ENCODE measurements at regions not wholly inside any gene's neighbourhood (a gene's known extent, or its start where the extent isn't known, plus 50 kb on each side); places are given as distances from the start of the nearest gene placed in this dataset.

GRCh38 chr14:85895603-85896002 lies 365.7 kb downstream of the FLRT2 start:
- Histone ChIP-seq H3K36me3 (ENCODE audit: control insufficient read depth in 4 of 4, insufficient read depth in 4 of 4, low read length in 3 of 4) (no peaks in the 10 kb centered on the region), H3K4me1 (ENCODE audit: control extremely low read depth in 1 of 4, control insufficient read depth in 4 of 4, insufficient read depth in 4 of 4, low read length in 3 of 4) (no peaks in the 10 kb centered on the region), H3K27ac (ENCODE audit: insufficient read depth in 1 of 2, low read depth in 1 of 2, low read length in 2 of 2, poor library complexity in 1 of 2, severe bottlenecking in 2 of 2) (no peak overlapping the region), H3K9me3 (ENCODE audit: control extremely low read depth in 1 of 5, control insufficient read depth in 4 of 5, insufficient read depth in 2 of 5, low read depth in 1 of 5, low read length in 4 of 5) (no peaks in the 10 kb centered on the region), H3K27me3 (replicated peaks in 2 of 5; ENCODE audit: control insufficient read depth in 4 of 5, insufficient read depth in 5 of 5, low read length in 4 of 5) (no peaks in the 10 kb centered on the region), H3K4me3 (ENCODE audit: control insufficient read depth in 1 of 7, extremely low read depth in 1 of 7, insufficient read depth in 4 of 7, low read depth in 2 of 7, low read length in 6 of 7) (no peak overlapping the region)
- ChIA-PET POLR2A (no interaction called here), CTCF (no interaction called here)
- no peak for DNase-seq
- WGBS (ENCODE audit: insufficient coverage): 100% methylated on average over 1 of the region's 1 CpG

- H3K4me1 ChIP-seq (ENCODE audit: control extremely low read depth in 1 of 4, control insufficient read depth in 4 of 4, insufficient read depth in 4 of 4, low read length in 3 of 4): no peaks in the 10 kb centered on the region
- no peaks in the 10 kb centered on the region for H3K27me3 ChIP-seq (replicated peaks in 2 of 5; ENCODE audit: control insufficient read depth in 4 of 5, insufficient read depth in 5 of 5, low read length in 4 of 5)
- no peak overlapping the region for H3K27ac ChIP-seq (ENCODE audit: insufficient read depth in 1 of 2, low read depth in 1 of 2, low read length in 2 of 2, poor library complexity in 1 of 2, severe bottlenecking in 2 of 2)
- no peaks in the 10 kb centered on the region for H3K36me3 ChIP-seq (ENCODE audit: control insufficient read depth in 4 of 4, insufficient read depth in 4 of 4, low read length in 3 of 4)
- 100% methylated on average over 1 of the region's 4 CpGs for WGBS (ENCODE audit: insufficient coverage)
- no peak overlapping the region for H3K4me3 ChIP-seq (ENCODE audit: control insufficient read depth in 1 of 7, extremely low read depth in 1 of 7, insufficient read depth in 4 of 7, low read depth in 2 of 7, low read length in 6 of 7)
- ChIA-PET POLR2A (no interaction called here), CTCF (no interaction called here)
- no peaks in the 10 kb centered on the region for H3K9me3 ChIP-seq (ENCODE audit: control extremely low read depth in 1 of 5, control insufficient read depth in 4 of 5, insufficient read depth in 2 of 5, low read depth in 1 of 5, low read length in 4 of 5)
- DNase-seq: no peak
Measured at GRCh38 chr14:85892251-85892650, 362.3 kb downstream of the FLRT2 start.

DNA sequence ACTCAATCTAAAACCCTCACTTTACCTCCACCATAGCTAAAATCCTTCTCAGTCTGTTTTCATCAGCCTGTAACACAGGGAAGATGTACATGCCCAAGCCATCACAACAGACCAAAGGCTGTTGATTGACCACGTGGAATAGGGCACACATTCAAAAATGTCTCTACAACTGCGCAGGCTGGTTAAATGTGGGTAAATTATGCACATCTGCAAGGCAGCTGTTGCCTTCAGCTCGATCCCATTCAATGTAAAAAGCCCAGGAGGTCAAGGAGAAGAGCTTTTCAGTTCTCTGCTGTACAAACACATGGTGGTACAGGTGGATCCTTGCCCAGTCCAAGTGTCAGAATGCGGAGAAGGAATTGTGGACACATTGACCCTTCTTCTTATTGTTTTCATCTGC lies 354.0 kb downstream of the FLRT2 start:
- ChIA-PET CTCF (no interaction called here), POLR2A (no interaction called here)
- 94% methylated on average over 4 of the region's 4 CpGs for WGBS (ENCODE audit: insufficient coverage)

GRCh38 chr14:85883101-85883500 lies 353.2 kb downstream of the FLRT2 start:
- Histone ChIP-seq H3K4me1 (ENCODE audit: control extremely low read depth in 1 of 4, control insufficient read depth in 4 of 4, insufficient read depth in 4 of 4, low read length in 3 of 4) (no peaks in the 10 kb centered on the region), H3K4me3 (ENCODE audit: control insufficient read depth in 1 of 7, extremely low read depth in 1 of 7, insufficient read depth in 4 of 7, low read depth in 2 of 7, low read length in 6 of 7) (no peak overlapping the region), H3K9me3 (ENCODE audit: control extremely low read depth in 1 of 5, control insufficient read depth in 4 of 5, insufficient read depth in 2 of 5, low read depth in 1 of 5, low read length in 4 of 5) (no peaks in the 10 kb centered on the region), H3K27me3 (replicated peaks in 2 of 5; ENCODE audit: control insufficient read depth in 4 of 5, insufficient read depth in 5 of 5, low read length in 4 of 5) (no peaks in the 10 kb centered on the region), H3K36me3 (ENCODE audit: control insufficient read depth in 4 of 4, insufficient read depth in 4 of 4, low read length in 3 of 4) (no peaks in the 10 kb centered on the region), H3K27ac (ENCODE audit: insufficient read depth in 1 of 2, low read depth in 1 of 2, low read length in 2 of 2, poor library complexity in 1 of 2, severe bottlenecking in 2 of 2) (no peak overlapping the region)
- ChIA-PET POLR2A (no interaction called here), CTCF (interaction anchor here (0.9 kb wide), 1 partner anchor 10 kb away, joined by 3 read pairs; no protein-coding TSS in a partner anchor)
- no peak for DNase-seq

More for the DNA sequence above, 354.0 kb downstream of the FLRT2 start:
- Histone ChIP-seq H3K4me1 (ENCODE audit: control extremely low read depth in 1 of 4, control insufficient read depth in 4 of 4, insufficient read depth in 4 of 4, low read length in 3 of 4) (no peaks in the 10 kb centered on the region), H3K4me3 (ENCODE audit: control insufficient read depth in 1 of 7, extremely low read depth in 1 of 7, insufficient read depth in 4 of 7, low read depth in 2 of 7, low read length in 6 of 7) (no peak overlapping the region), H3K27me3 (replicated peaks in 2 of 5; ENCODE audit: control insufficient read depth in 4 of 5, insufficient read depth in 5 of 5, low read length in 4 of 5) (no peaks in the 10 kb centered on the region), H3K27ac (ENCODE audit: insufficient read depth in 1 of 2, low read depth in 1 of 2, low read length in 2 of 2, poor library complexity in 1 of 2, severe bottlenecking in 2 of 2) (no peak overlapping the region), H3K36me3 (ENCODE audit: control insufficient read depth in 4 of 4, insufficient read depth in 4 of 4, low read length in 3 of 4) (no peaks in the 10 kb centered on the region), H3K9me3 (ENCODE audit: control extremely low read depth in 1 of 5, control insufficient read depth in 4 of 5, insufficient read depth in 2 of 5, low read depth in 1 of 5, low read length in 4 of 5) (no peaks in the 10 kb centered on the region)
- no peak for DNase-seq

- Histone ChIP-seq H3K27ac (ENCODE audit: insufficient read depth in 1 of 2, low read depth in 1 of 2, low read length in 2 of 2, poor library complexity in 1 of 2, severe bottlenecking in 2 of 2) (no peak overlapping the region), H3K36me3 (ENCODE audit: control insufficient read depth in 4 of 4, insufficient read depth in 4 of 4, low read length in 3 of 4) (no peaks in the 10 kb centered on the region), H3K4me1 (ENCODE audit: control extremely low read depth in 1 of 4, control insufficient read depth in 4 of 4, insufficient read depth in 4 of 4, low read length in 3 of 4) (no peaks in the 10 kb centered on the region), H3K9me3 (ENCODE audit: control extremely low read depth in 1 of 5, control insufficient read depth in 4 of 5, insufficient read depth in 2 of 5, low read depth in 1 of 5, low read length in 4 of 5) (no peaks in the 10 kb centered on the region), H3K4me3 (ENCODE audit: control insufficient read depth in 1 of 7, extremely low read depth in 1 of 7, insufficient read depth in 4 of 7, low read depth in 2 of 7, low read length in 6 of 7) (no peak overlapping the region), H3K27me3 (replicated peaks in 2 of 5; ENCODE audit: control insufficient read depth in 4 of 5, insufficient read depth in 5 of 5, low read length in 4 of 5) (no peaks in the 10 kb centered on the region)
- POLR2A ChIA-PET: no interaction called here
- CTCF ChIA-PET: no interaction called here
- no peak for DNase-seq
- WGBS (ENCODE audit: insufficient coverage): 100% methylated on average over 2 of the region's 2 CpGs
Measured at GRCh38 chr14:85881935-85882334, 352.0 kb downstream of the FLRT2 start.

DNA sequence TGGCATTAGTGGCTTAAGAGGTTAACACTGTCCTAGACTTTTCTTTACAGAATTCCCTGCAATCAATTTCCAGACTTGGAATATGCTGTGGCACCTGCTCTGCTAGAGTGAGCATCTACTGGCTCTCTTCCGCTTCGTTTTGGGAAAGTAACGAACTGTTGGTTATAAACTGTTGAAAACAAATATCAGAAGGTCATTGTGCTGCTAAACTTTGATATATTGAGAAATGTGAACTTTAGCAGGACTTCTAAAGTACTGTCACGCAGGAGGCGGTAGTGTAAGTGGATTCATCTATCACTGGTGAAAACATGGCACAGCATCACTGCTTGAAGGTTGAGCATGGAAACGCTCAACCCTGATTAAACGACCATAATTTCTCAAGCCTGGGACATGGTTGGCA lies 348.9 kb downstream of the FLRT2 start:
- Histone ChIP-seq H3K27me3 (replicated peaks in 2 of 5; ENCODE audit: control insufficient read depth in 4 of 5, insufficient read depth in 5 of 5, low read length in 4 of 5) (no peaks in the 10 kb centered on the region), H3K4me1 (ENCODE audit: control extremely low read depth in 1 of 4, control insufficient read depth in 4 of 4, insufficient read depth in 4 of 4, low read length in 3 of 4) (no peaks in the 10 kb centered on the region), H3K9me3 (ENCODE audit: control extremely low read depth in 1 of 5, control insufficient read depth in 4 of 5, insufficient read depth in 2 of 5, low read depth in 1 of 5, low read length in 4 of 5) (no peaks in the 10 kb centered on the region), H3K36me3 (ENCODE audit: control insufficient read depth in 4 of 4, insufficient read depth in 4 of 4, low read length in 3 of 4) (no peaks in the 10 kb centered on the region), H3K27ac (ENCODE audit: insufficient read depth in 1 of 2, low read depth in 1 of 2, low read length in 2 of 2, poor library complexity in 1 of 2, severe bottlenecking in 2 of 2) (no peak overlapping the region), H3K4me3 (ENCODE audit: control insufficient read depth in 1 of 7, extremely low read depth in 1 of 7, insufficient read depth in 4 of 7, low read depth in 2 of 7, low read length in 6 of 7) (no peak overlapping the region)
- 98% methylated on average over 7 of the region's 7 CpGs for WGBS (ENCODE audit: insufficient coverage)
- ChIA-PET POLR2A (no interaction called here), CTCF (no interaction called here)
- DNase-seq: no peak

- Histone ChIP-seq H3K9me3 (ENCODE audit: control extremely low read depth in 1 of 5, control insufficient read depth in 4 of 5, insufficient read depth in 2 of 5, low read depth in 1 of 5, low read length in 4 of 5) (no peaks in the 10 kb centered on the region), H3K4me1 (ENCODE audit: control extremely low read depth in 1 of 4, control insufficient read depth in 4 of 4, insufficient read depth in 4 of 4, low read length in 3 of 4) (no peaks in the 10 kb centered on the region), H3K27me3 (replicated peaks in 2 of 5; ENCODE audit: control insufficient read depth in 4 of 5, insufficient read depth in 5 of 5, low read length in 4 of 5) (no peaks in the 10 kb centered on the region), H3K4me3 (ENCODE audit: control insufficient read depth in 1 of 7, extremely low read depth in 1 of 7, insufficient read depth in 4 of 7, low read depth in 2 of 7, low read length in 6 of 7) (no peak overlapping the region), H3K27ac (ENCODE audit: insufficient read depth in 1 of 2, low read depth in 1 of 2, low read length in 2 of 2, poor library complexity in 1 of 2, severe bottlenecking in 2 of 2) (no peak overlapping the region), H3K36me3 (ENCODE audit: control insufficient read depth in 4 of 4, insufficient read depth in 4 of 4, low read length in 3 of 4) (no peaks in the 10 kb centered on the region)
- 87% methylated on average over 2 of the region's 6 CpGs for WGBS (ENCODE audit: insufficient coverage)
- ChIA-PET CTCF (interaction anchor here (0.8 kb wide), 1 partner anchor 10 kb away, joined by 3 read pairs; no protein-coding TSS in a partner anchor), POLR2A (no interaction called here)
- no peak for DNase-seq
Measured at GRCh38 chr14:85873006-85873405, 343.1 kb downstream of the FLRT2 start.

All from common myeloid progenitor, CD34-positive (primary cell).